22Rv1 (cell line): ENCODE measurements at regions not wholly inside any gene's neighbourhood (a gene's known extent, or its start where the extent isn't known, plus 50 kb on each side); places are given as distances from the start of the nearest gene placed in this dataset.
"Not testable (repeated sequence)": the region's sequence is repeated elsewhere in the genome, so short reads cannot be mapped to it uniquely, and the experiment has no call there.

Experiments used
- H3K27ac ChIP-seq: fragments of 450-650 bp; 2 replicates; pipeline ENCODE4 v1.5.1; 2017
- ZFX ChIP-seq: fragments of 450-650 bp; IDR thresholded peaks from 2 replicates; pipeline ENCODE4 v1.6.1; 2017; ENCODE audit warnings: antibody characterized with exemption, borderline replicate concordance
- TF ChIP-seq, protein P1 (sequence below): fragments of 450-650 bp; IDR thresholded peaks from 2 replicates; pipeline ENCODE4 v1.5.1; 2017; ENCODE audit warnings: mild to moderate bottlenecking

- not testable (repeated sequence) for H3K27ac ChIP-seq
These were observed 54.4 kb upstream of the MUCL1 start for GRCh38 chr12:54799966-54800365.

DNA sequence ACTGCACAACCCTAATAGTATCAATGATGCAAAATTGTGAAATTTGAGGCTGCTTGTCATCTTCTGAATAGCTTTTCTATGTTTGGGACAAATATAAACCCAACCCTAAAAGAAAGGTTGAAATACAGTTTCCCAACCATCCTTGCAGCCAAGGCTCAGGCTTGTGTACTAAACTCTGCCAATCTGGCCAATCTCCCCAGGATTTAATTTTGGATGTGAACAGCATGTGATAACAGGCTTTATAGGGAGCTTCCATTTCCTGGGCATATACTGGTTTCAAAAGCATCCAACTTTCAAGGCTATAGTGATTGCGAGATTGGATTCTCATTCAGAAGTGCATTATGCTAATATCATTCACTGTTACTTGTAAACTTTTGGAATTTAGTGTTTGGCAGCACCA lies 55.7 kb upstream of the MUCL1 start:
- no peak overlapping the region for H3K27ac ChIP-seq
- TF ChIP-seq, protein P1, sequence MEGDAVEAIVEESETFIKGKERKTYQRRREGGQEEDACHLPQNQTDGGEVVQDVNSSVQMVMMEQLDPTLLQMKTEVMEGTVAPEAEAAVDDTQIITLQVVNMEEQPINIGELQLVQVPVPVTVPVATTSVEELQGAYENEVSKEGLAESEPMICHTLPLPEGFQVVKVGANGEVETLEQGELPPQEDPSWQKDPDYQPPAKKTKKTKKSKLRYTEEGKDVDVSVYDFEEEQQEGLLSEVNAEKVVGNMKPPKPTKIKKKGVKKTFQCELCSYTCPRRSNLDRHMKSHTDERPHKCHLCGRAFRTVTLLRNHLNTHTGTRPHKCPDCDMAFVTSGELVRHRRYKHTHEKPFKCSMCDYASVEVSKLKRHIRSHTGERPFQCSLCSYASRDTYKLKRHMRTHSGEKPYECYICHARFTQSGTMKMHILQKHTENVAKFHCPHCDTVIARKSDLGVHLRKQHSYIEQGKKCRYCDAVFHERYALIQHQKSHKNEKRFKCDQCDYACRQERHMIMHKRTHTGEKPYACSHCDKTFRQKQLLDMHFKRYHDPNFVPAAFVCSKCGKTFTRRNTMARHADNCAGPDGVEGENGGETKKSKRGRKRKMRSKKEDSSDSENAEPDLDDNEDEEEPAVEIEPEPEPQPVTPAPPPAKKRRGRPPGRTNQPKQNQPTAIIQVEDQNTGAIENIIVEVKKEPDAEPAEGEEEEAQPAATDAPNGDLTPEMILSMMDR: no peak
- TF ChIP-seq ZFX: no peak

GRCh38 chr12:54796991-54797390 lies 57.3 kb upstream of the MUCL1 start:
- TF ChIP-seq, protein P1: no peak
- TF ChIP-seq ZFX: no peak
- H3K27ac ChIP-seq: no peak overlapping the region

DNA sequence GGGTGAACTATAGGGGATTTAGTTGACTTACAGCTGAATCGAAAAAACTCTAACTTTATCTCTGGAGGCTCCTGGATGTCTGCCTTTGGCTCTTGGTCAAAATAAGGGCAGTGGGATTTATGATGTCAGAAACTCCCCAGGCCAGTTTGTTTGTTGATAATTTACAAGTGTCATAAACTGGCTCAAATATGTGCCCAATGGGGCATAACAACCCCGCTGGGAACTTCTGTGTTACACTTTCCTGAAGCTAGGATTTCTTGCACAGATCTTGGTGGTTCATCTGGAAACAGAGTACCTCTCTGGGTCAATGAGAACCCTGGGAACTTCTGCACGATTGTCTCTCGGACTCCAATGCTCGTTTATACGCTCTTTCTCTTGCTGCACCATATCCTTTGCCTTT lies 58.7 kb upstream of the MUCL1 start:
- no peak overlapping the region for H3K27ac ChIP-seq
- TF ChIP-seq ZFX: no peak
- TF ChIP-seq, protein P1: no peak

DNA sequence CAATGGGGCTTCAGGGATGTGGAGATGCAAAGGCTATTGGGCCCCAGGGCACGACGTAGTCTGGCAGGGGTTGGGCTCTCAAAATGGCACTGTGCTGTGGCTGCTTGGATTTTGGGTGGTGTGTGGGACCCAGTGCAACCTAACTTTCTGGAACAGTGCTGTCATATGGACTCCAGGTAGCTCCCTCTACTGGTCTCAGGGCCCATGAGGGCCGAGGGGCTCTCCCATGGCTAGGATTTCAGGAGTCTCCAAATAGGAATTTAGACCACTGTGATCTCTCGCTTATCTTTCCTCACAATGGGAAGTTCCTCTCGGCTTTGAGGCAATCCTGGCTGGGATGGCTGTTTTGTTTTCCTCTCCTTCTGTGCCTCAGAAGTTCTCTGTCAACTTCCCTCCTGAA lies 68.2 kb upstream of the MUCL1 start:
- no peak overlapping the region for H3K27ac ChIP-seq
- no peak for TF ChIP-seq ZFX
- TF ChIP-seq, protein P1: peak; percentile 17; the same call in 1 of the 2 replicates

DNA sequence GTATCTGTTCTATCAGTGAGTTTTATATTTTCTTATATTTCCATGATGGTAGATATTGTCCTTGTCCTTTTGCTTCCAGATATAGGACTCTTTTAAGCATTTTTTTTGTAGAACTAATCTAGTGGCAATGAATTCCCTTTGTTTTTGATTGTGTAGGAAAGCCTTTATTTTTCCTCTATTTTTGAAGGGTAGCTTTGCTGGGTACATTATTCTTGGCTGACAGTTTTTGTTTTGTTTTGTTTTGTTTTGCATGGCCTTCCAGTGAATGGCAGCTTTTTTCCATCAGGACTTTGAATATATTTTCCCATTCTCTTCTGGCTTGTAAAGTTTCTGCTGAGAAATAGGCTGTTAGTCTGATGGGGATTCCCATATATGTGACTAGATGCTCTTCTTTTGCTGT lies 70.2 kb upstream of the MUCL1 start:
- TF ChIP-seq, protein P1: no peak
- TF ChIP-seq ZFX: no peak
- H3K27ac ChIP-seq: no peak overlapping the region

DNA sequence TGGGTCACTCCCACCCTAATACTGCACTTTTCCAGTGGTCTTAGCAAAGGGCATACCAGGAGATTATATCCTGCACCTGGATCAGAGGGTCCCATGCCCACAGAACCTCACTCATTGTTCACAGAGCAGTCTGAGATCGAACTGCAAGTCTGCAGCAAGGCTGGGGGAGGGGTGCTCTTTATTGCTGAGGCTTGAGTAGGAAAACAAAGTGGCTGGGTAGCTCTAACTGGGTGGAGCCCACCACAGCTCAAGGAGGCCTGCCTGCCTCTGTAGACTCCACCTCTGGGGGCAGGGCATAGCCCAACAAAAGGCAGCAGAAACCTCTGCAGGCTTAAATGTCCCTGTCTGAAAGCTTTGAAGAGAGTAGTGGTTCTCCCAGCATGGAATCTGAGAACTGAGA lies 77.3 kb upstream of the MUCL1 start:
- not testable (repeated sequence) for H3K27ac ChIP-seq

DNA sequence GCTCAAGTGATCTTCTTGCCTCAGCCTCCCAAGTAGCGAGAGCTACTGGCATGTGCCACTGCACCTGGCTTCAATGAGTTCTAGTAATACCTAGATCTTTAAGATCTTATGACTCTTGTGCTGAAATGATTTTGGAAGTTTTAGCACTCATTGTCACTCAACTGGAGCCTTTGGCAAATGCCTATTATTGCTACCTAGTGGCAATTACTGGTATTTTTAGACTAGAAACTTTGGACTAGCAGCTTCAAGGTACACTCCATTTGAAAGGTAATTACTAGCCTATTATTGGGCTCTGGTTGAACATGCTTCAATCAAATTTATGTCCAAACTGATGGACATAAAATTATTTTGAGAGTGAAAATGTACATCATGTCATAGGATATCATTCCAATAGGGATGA lies 80.7 kb upstream of the MUCL1 start:
- no peak overlapping the region for H3K27ac ChIP-seq
- TF ChIP-seq, protein P1: peak; percentile 40
- no peak for TF ChIP-seq ZFX
